Endothelial cell of umbilical vein (primary cell): ENCODE measurements at regions not wholly inside any gene's neighbourhood (a gene's known extent, or its start where the extent isn't known, plus 50 kb on each side); places are given as distances from the start of the nearest gene placed in this dataset.

Experiments used
- BruUV-seq: library from RNA; stranded (reverse); fragments of 400-500 nt; replicated peaks from 2 replicates; lab custom pipeline; 2021; lab: Mats Ljungman, UMichigan
- CTCF ChIA-PET: fragments of 300-600, 350-600 bp; sonication (Branson Sonifier 250); formaldehyde crosslinking; loops from one replicate; lab custom pipeline; 2021; ENCODE audit warnings: antibody characterized with exemption, inconsistent platforms; lab: Charles Lee
- POLR2A ChIA-PET: fragments of 300-600, 350-600 bp; sonication (Branson Sonifier 250); formaldehyde crosslinking; loops from one replicate; lab custom pipeline; 2021; ENCODE audit warnings: antibody characterized with exemption, inconsistent platforms; lab: Charles Lee
- DNase-seq: peaks from one replicate; pipeline ENCODE4 v3.0.0-alpha.2; 2011; ENCODE audit warnings: low read depth, low spot score
- FAIRE-seq: peaks from 2 replicates; lab custom pipeline; 2011; peaks lifted over from hg19 to GRCh38; lab: Jason Lieb, UNC
- H2AFZ ChIP-seq: 2 replicates; pipeline ENCODE4 v1.6.0; 2012; ENCODE audit warnings: low read depth, low read length, control low read depth, inconsistent platforms
- H3K27ac ChIP-seq: 2 replicates; pipeline ENCODE4 v1.5.1; 2011; ENCODE audit warnings: low read depth, mild to moderate bottlenecking, control low read depth, low read length, moderate library complexity; ENCODE audit not compliant: insufficient read depth
- H3K27me3 ChIP-seq, 2 experiments: 2 replicates each; pipeline versions ENCODE4 v1.6.0 to v1.6.1; 2011; ENCODE audit warnings: low read length in 2 of 2, mixed read lengths in 1 of 2; ENCODE audit not compliant: control insufficient read depth in 2 of 2, insufficient read depth in 2 of 2
- H3K36me3 ChIP-seq, 2 experiments: 2 replicates in 1 of 2; 3 replicates in 1 of 2; pipeline ENCODE4 v1.5.1; 2011; ENCODE audit warnings: low read length in 2 of 2, mild to moderate bottlenecking in 1 of 2, moderate library complexity in 1 of 2; ENCODE audit not compliant: control insufficient read depth in 2 of 2, insufficient read depth in 2 of 2; ENCODE audit errors: extremely low read depth in 1 of 2
- H3K4me1 ChIP-seq: 3 replicates; pipeline ENCODE4 v1.5.1; 2011; ENCODE audit warnings: mild to moderate bottlenecking, low read length; ENCODE audit not compliant: control insufficient read depth, insufficient read depth; ENCODE audit errors: extremely low read depth
- H3K4me2 ChIP-seq: 2 replicates; pipeline ENCODE4 v1.6.1; 2011; ENCODE audit warnings: low read length, control low read depth, mixed read lengths; ENCODE audit not compliant: insufficient read depth
- H3K4me3 ChIP-seq, 3 experiments: fragments of 200-600 bp in 1 of 3; sonication (generic), shearing (Covaris generic) in 1 of 3; replicated peaks in 1 of 3; 2 replicates each; pipeline ENCODE4 v1.5.1; 2011 to 2016; ENCODE audit warnings: control low read depth in 3 of 3, low read length in 3 of 3, mild to moderate bottlenecking in 2 of 3, inconsistent platforms in 1 of 3, low read depth in 1 of 3, moderate library complexity in 1 of 3; ENCODE audit not compliant: insufficient read depth in 1 of 3
- H3K79me2 ChIP-seq: 2 replicates; pipeline ENCODE4 v1.6.0; 2012; ENCODE audit warnings: low read length, inconsistent platforms; ENCODE audit not compliant: control insufficient read depth, insufficient read depth
- H3K9ac ChIP-seq: replicated peaks from 2 replicates; pipeline ENCODE3; 2011; ENCODE audit warnings: low read length, control low read depth; ENCODE audit not compliant: insufficient read depth; ENCODE audit errors: extremely low read depth
- H3K9me1 ChIP-seq: replicated peaks from 3 replicates; pipeline ENCODE4 v1.6.0; 2011; ENCODE audit warnings: mild to moderate bottlenecking, low read length; ENCODE audit not compliant: control insufficient read depth, insufficient read depth; ENCODE audit errors: extremely low read depth
- H3K9me3 ChIP-seq: replicated peaks from 2 replicates; pipeline ENCODE4 v1.5.1; 2012; ENCODE audit warnings: low read length, inconsistent platforms; ENCODE audit not compliant: control insufficient read depth, insufficient read depth
- H4K20me1 ChIP-seq: replicated peaks from 2 replicates; pipeline ENCODE3; 2011; ENCODE audit warnings: mild to moderate bottlenecking, low read length; ENCODE audit not compliant: control insufficient read depth, insufficient read depth; ENCODE audit errors: extremely low read depth
- FOS ChIP-seq: IDR thresholded peaks from 2 replicates; pipeline ENCODE4 v1.6.1; 2011; ENCODE audit warnings: mild to moderate bottlenecking, low read length, moderate library complexity, borderline replicate concordance; ENCODE audit not compliant: insufficient read depth
- GATA2 ChIP-seq: IDR thresholded peaks from 2 replicates; pipeline ENCODE4 v1.7.0; 2011; ENCODE audit warnings: low read depth, mild to moderate bottlenecking, moderate library complexity, mixed read lengths, low read length; ENCODE audit not compliant: insufficient read length, insufficient read depth
- MYC ChIP-seq: IDR thresholded peaks from one replicate; pipeline ENCODE4 v1.6.1; 2011; ENCODE audit warnings: mild to moderate bottlenecking, low read depth, low read length
- POLR2AphosphoS5 ChIP-seq: IDR thresholded peaks from 2 replicates; pipeline ENCODE4 v1.6.1; 2012; ENCODE audit warnings: low read depth, mild to moderate bottlenecking, control low read depth, low read length, moderate library complexity; ENCODE audit not compliant: insufficient read depth
- dilution Hi-C: fragments of 300-500 bp; cut with MboI; formaldehyde crosslinking; loops from one replicate; pipeline ENCODE4 v1.15.0; 2019; ENCODE audit warnings: low sequenced_read_pairs; ENCODE audit not compliant: extremely low pct_ligation_motif_present
- intact Hi-C: fragments of 100-400 bp; cut with micrococcal nuclease; formaldehyde crosslinking; loops from one replicate; pipeline ENCODE4 v1.10.0; 2022
- TF ChIP-seq, protein P1 (sequence below), 2 donors: IDR thresholded peaks; 1 replicate in 1 of 2; 2 replicates in 1 of 2; pipeline ENCODE4 v1.5.1; 2011; ENCODE audit warnings: low read length in 2 of 2, mild to moderate bottlenecking in 2 of 2, moderate library complexity in 2 of 2, control low read depth in 1 of 2, inconsistent platforms in 1 of 2, low read depth in 1 of 2; ENCODE audit not compliant: insufficient read depth in 1 of 2; ENCODE audit errors: extremely low read depth in 1 of 2
- TF ChIP-seq, protein P2 (sequence below): IDR thresholded peaks from 2 replicates; pipeline ENCODE4 v1.6.1; 2011; ENCODE audit not compliant: insufficient read depth, insufficient read length

DNA sequence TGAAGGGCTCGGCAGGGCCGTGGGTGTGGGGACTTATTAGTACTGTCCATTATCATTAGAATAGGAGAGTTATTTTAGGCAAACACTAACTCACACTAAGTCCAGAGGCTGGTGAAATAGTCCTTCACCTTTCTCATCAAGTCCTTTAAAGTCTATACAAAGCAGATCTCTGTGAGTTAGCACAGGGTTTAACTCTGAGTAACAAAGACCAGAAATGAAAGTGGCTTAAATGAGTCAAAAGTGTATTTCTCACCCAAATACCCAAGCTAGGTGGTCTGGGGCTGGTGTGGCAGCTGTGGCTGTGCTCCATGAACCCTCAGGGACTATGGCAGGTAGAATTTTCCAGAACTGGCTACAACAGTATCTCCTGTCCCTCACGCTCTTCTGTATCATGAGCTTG lies 263.2 kb downstream of the BCOR start:
- dilution Hi-C loops (no loop called here), intact Hi-C loops (no loop called here)
- H3K9me1 ChIP-seq = peaks cover 2% of the 10 kb centered on the region
- H3K4me2 ChIP-seq = no peak overlapping the region
- CTCF ChIA-PET = no interaction called here
- no peak overlapping the region for H3K27ac ChIP-seq
- FAIRE-seq (no peak), DNase-seq (no peak)
- H3K4me3 ChIP-seq = no peak overlapping the region
- no peaks in the 10 kb centered on the region for H4K20me1 ChIP-seq
- H3K79me2 ChIP-seq = no peaks in the 10 kb centered on the region
- no peaks in the 10 kb centered on the region for H3K9me3 ChIP-seq
- no peak overlapping the region for H2AFZ ChIP-seq
- no peaks in the 10 kb centered on the region for H3K27me3 ChIP-seq
- POLR2A ChIA-PET = no interaction called here
- H3K4me1 ChIP-seq = no peaks in the 10 kb centered on the region
- H3K9ac ChIP-seq = no peak overlapping the region
- TF ChIP-seq, protein P1, sequence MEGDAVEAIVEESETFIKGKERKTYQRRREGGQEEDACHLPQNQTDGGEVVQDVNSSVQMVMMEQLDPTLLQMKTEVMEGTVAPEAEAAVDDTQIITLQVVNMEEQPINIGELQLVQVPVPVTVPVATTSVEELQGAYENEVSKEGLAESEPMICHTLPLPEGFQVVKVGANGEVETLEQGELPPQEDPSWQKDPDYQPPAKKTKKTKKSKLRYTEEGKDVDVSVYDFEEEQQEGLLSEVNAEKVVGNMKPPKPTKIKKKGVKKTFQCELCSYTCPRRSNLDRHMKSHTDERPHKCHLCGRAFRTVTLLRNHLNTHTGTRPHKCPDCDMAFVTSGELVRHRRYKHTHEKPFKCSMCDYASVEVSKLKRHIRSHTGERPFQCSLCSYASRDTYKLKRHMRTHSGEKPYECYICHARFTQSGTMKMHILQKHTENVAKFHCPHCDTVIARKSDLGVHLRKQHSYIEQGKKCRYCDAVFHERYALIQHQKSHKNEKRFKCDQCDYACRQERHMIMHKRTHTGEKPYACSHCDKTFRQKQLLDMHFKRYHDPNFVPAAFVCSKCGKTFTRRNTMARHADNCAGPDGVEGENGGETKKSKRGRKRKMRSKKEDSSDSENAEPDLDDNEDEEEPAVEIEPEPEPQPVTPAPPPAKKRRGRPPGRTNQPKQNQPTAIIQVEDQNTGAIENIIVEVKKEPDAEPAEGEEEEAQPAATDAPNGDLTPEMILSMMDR (IDR thresholded peaks at IDR 0.05; ENCODE audit: extremely low read depth in 1 of 2, insufficient read depth in 1 of 2, low read depth in 1 of 2, low read length in 2 of 2) = no peak
- H3K36me3 ChIP-seq = no peaks in the 10 kb centered on the region
- BruUV-seq = no TSS peak

DNA sequence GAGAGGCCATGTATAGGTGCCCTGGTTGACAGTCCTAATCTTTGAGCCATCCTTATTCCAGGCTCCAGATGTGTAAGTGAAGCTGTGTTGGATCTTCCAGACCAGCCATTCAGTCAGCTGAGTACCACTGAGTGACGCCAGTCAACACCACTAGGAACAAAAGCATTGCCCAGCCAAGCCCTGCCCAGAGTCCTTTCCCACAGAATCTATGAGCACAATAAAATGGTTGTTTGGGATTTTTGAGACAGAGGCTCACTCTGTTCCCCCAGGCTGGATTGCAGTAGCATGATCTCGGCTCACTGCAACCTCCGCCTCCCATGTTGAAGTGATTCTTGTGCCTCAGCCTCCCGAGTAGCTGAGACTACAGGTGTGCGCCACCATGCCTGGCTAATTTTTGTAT lies 262.5 kb downstream of the BCOR start:
- no peak for FAIRE-seq
- dilution Hi-C loops = no loop called here
- POLR2A ChIA-PET = no interaction called here

More for the DNA sequence above, 262.5 kb downstream of the BCOR start:
- Histone ChIP-seq H3K4me3 (no peak overlapping the region), H3K36me3 (no peaks in the 10 kb centered on the region), H3K27ac (no peak overlapping the region), H2AFZ (no peak overlapping the region), H3K4me2 (no peak overlapping the region), H3K79me2 (no peaks in the 10 kb centered on the region), H3K4me1 (no peaks in the 10 kb centered on the region), H3K27me3 (no peaks in the 10 kb centered on the region), H3K9me3 (no peaks in the 10 kb centered on the region), H3K9ac (no peak overlapping the region), H3K9me1 (peaks cover 2% of the 10 kb centered on the region), H4K20me1 (no peaks in the 10 kb centered on the region)
- no TSS peak for BruUV-seq
- DNase-seq = no peak
- intact Hi-C loops = no loop called here
- TF ChIP-seq POLR2AphosphoS5 (no peak), FOS (no peak), GATA2 (no peak), MYC (no peak)
- TF ChIP-seq, protein P2, sequence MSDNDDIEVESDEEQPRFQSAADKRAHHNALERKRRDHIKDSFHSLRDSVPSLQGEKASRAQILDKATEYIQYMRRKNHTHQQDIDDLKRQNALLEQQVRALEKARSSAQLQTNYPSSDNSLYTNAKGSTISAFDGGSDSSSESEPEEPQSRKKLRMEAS = no peak
- TF ChIP-seq, protein P1 (IDR thresholded peaks at IDR 0.05; ENCODE audit: extremely low read depth in 1 of 2, insufficient read depth in 1 of 2, low read depth in 1 of 2, low read length in 2 of 2) = no peak
- CTCF ChIA-PET = no interaction called here
